ENCODE measurements at regions not wholly inside any gene's neighbourhood (a gene's known extent, or its start where the extent isn't known, plus 50 kb on each side); places are given as distances from the start of the nearest gene placed in this dataset.

DNA sequence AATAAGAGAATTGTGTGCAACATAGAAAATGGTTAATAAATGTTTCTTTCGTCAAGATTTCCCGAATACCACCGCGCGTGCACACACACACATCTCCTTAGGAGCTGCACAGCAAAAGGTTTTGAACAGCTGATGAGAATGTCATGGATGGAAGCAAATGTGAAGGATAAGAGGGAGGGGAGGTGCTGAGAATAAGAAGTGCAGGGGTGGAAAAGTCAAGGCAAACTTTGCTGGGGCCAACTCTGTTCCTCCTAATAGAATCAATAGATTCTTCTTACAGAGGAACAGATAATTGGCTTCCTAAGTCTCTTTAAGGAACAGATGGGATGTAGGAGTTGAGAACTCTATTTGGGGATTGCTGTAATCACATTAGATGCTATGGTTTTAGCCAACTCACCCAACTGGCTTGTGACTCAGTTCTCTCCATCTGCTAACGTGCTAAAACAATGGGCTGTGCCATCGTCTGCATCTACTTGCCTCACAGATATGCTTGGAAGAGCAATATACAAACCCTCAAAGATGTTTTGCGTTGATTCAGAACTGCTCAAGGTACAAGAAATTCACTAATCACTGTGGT lies 408.2 kb upstream of the CELF2 start:
- no peak for ATAC-seq
- TF ChIP-seq, protein P1, sequence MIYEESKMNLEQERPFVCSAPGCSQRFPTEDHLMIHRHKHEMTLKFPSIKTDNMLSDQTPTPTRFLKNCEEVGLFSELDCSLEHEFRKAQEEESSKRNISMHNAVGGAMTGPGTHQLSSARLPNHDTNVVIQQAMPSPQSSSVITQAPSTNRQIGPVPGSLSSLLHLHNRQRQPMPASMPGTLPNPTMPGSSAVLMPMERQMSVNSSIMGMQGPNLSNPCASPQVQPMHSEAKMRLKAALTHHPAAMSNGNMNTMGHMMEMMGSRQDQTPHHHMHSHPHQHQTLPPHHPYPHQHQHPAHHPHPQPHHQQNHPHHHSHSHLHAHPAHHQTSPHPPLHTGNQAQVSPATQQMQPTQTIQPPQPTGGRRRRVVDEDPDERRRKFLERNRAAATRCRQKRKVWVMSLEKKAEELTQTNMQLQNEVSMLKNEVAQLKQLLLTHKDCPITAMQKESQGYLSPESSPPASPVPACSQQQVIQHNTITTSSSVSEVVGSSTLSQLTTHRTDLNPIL (CRISPR knock-in tag; IDR thresholded peaks at IDR 0.05; ENCODE audit: low read depth): no peak
- TF ChIP-seq CSDC2 (CRISPR knock-in tag; IDR thresholded peaks at IDR 0.05) (no peak), TCF4 (CRISPR knock-in tag; IDR thresholded peaks at IDR 0.05; ENCODE audit: borderline replicate concordance) (no peak), ZNF565 (CRISPR knock-in tag; conservative IDR thresholded peaks at IDR 0.05; ENCODE audit: low read depth) (no peak), BACH2 (CRISPR knock-in tag; IDR thresholded peaks at IDR 0.05; ENCODE audit: borderline replicate concordance) (no peak), ZC3H10 (CRISPR knock-in tag; IDR thresholded peaks at IDR 0.05) (no peak), PPARA (CRISPR knock-in tag; IDR thresholded peaks at IDR 0.05; ENCODE audit: borderline replicate concordance) (no peak), OSR1 (CRISPR knock-in tag; IDR thresholded peaks at IDR 0.05) (no peak), TOX (CRISPR knock-in tag; IDR thresholded peaks at IDR 0.05; ENCODE audit: borderline replicate concordance) (no peak), ZFP3 (CRISPR knock-in tag; IDR thresholded peaks at IDR 0.05) (no peak)
- TF ChIP-seq, protein P2, sequence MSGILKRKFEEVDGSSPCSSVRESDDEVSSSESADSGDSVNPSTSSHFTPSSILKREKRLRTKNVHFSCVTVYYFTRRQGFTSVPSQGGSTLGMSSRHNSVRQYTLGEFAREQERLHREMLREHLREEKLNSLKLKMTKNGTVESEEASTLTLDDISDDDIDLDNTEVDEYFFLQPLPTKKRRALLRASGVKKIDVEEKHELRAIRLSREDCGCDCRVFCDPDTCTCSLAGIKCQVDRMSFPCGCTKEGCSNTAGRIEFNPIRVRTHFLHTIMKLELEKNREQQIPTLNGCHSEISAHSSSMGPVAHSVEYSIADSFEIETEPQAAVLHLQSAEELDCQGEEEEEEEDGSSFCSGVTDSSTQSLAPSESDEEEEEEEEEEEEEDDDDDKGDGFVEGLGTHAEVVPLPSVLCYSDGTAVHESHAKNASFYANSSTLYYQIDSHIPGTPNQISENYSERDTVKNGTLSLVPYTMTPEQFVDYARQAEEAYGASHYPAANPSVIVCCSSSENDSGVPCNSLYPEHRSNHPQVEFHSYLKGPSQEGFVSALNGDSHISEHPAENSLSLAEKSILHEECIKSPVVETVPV (CRISPR knock-in tag; IDR thresholded peaks at IDR 0.05): no peak
- TF ChIP-seq, protein P3, sequence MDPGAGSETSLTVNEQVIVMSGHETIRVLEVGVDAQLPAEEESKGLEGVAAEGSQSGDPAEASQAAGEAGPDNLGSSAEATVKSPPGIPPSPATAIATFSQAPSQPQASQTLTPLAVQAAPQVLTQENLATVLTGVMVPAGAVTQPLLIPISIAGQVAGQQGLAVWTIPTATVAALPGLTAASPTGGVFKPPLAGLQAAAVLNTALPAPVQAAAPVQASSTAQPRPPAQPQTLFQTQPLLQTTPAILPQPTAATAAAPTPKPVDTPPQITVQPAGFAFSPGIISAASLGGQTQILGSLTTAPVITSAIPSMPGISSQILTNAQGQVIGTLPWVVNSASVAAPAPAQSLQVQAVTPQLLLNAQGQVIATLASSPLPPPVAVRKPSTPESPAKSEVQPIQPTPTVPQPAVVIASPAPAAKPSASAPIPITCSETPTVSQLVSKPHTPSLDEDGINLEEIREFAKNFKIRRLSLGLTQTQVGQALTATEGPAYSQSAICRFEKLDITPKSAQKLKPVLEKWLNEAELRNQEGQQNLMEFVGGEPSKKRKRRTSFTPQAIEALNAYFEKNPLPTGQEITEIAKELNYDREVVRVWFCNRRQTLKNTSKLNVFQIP (CRISPR knock-in tag; IDR thresholded peaks at IDR 0.05; ENCODE audit: borderline replicate concordance, low read depth): no peak

DNA sequence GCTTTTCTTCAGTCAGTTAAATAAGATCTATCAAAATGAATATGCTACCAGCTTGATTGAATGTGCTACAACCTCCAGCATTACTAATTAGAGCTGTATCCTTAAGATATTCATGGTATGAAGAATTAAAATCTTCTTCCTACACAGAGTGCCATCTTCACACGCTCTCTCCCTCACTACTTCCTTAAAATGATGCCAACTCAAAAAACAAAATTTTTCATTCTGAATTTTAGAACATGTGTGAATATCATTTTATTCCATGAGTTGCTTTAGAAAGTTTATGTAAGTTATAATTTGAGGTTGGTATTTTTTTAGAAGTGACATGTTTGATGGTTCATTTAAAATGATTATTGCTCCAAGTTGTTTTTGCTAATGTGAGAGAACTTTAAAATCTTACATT lies 407.5 kb upstream of the CELF2 start:
- ATAC-seq: no peak

DNA sequence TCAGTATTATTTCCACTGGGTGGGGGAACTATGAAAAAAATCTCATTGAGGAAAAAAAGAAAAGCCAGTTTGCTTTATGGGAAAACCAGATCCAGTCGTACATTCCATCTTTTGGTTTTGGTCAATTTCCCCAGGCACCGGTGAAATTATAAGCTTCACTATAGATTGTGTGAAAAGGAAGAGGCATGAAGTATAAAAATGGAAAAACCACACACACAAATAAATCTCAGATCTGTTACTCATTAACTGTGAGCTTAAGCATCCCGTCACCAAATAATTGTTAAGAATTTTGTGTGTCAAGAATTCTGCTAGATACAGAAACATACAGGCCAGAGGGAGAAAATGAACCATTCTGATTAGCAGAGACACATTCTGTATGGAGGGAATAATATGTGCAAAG lies 405.5 kb upstream of the CELF2 start:
- TF ChIP-seq ZC3H10 (CRISPR knock-in tag; IDR thresholded peaks at IDR 0.05) (no peak), ZFP30 (CRISPR knock-in tag; IDR thresholded peaks at IDR 0.05) (no peak), ZNF8 (CRISPR knock-in tag; IDR thresholded peaks at IDR 0.05) (no peak)
- no peak for ATAC-seq

More for the DNA sequence above, 407.5 kb upstream of the CELF2 start:
- TF ChIP-seq TOX (CRISPR knock-in tag; IDR thresholded peaks at IDR 0.05; ENCODE audit: borderline replicate concordance) (no peak), ZFP30 (CRISPR knock-in tag; IDR thresholded peaks at IDR 0.05) (no peak), ISL1 (CRISPR knock-in tag; IDR thresholded peaks at IDR 0.05) (no peak)
- TF ChIP-seq, protein P4, sequence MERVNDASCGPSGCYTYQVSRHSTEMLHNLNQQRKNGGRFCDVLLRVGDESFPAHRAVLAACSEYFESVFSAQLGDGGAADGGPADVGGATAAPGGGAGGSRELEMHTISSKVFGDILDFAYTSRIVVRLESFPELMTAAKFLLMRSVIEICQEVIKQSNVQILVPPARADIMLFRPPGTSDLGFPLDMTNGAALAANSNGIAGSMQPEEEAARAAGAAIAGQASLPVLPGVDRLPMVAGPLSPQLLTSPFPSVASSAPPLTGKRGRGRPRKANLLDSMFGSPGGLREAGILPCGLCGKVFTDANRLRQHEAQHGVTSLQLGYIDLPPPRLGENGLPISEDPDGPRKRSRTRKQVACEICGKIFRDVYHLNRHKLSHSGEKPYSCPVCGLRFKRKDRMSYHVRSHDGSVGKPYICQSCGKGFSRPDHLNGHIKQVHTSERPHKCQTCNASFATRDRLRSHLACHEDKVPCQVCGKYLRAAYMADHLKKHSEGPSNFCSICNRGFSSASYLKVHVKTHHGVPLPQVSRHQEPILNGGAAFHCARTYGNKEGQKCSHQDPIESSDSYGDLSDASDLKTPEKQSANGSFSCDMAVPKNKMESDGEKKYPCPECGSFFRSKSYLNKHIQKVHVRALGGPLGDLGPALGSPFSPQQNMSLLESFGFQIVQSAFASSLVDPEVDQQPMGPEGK (CRISPR knock-in tag; IDR thresholded peaks at IDR 0.05; ENCODE audit: borderline replicate concordance): no peak

DNA sequence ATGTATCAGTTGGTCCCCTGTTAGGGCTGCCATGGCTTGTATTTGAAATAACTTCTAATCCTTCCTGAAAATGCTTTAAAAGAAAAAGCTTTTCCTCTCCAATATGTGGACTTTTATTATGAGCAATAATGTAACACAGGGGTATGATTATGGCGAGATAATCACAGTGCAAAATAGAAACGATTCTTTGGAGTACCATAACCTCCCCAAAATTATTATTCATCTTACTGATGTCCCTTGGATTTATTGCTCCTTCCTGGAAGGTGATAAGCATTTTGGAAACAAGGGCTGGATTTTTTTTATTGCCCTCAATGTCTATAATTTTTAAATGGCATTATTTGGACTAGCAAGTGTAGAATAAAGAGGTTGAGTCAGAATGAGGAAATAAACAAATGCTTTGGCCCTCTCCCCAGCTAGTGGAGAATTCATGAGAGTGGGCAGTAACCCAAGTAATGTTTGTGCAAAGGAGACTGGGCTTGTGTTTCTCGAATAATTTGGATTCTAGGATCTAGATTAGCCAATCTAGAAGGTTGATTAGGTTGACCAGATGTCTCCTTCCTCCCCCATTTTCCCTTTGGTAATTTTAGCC lies 403.9 kb upstream of the CELF2 start:
- ATAC-seq: no peak
- no peak for TF ChIP-seq TCF4 (CRISPR knock-in tag; IDR thresholded peaks at IDR 0.05; ENCODE audit: borderline replicate concordance)
- no peak for TF ChIP-seq PPARA (CRISPR knock-in tag; IDR thresholded peaks at IDR 0.05; ENCODE audit: borderline replicate concordance)
- TF ChIP-seq ISL1 (CRISPR knock-in tag; IDR thresholded peaks at IDR 0.05): no peak
- TF ChIP-seq ZC3H10 (CRISPR knock-in tag; IDR thresholded peaks at IDR 0.05): no peak
- no peak for TF ChIP-seq SNAI2 (CRISPR knock-in tag; IDR thresholded peaks at IDR 0.05)
- TF ChIP-seq, protein P1 (CRISPR knock-in tag; IDR thresholded peaks at IDR 0.05; ENCODE audit: low read depth): no peak
- TF ChIP-seq GLIS3 (CRISPR knock-in tag; IDR thresholded peaks at IDR 0.05): no peak
- TF ChIP-seq BACH2 (CRISPR knock-in tag; IDR thresholded peaks at IDR 0.05; ENCODE audit: borderline replicate concordance): no peak
- no peak for TF ChIP-seq ARNTL (CRISPR knock-in tag; IDR thresholded peaks at IDR 0.05; ENCODE audit: borderline replicate concordance, low read depth)
- TF ChIP-seq, protein P3 (CRISPR knock-in tag; IDR thresholded peaks at IDR 0.05; ENCODE audit: borderline replicate concordance, low read depth): no peak
- TF ChIP-seq ESRRG (CRISPR knock-in tag; IDR thresholded peaks at IDR 0.05): no peak
- TF ChIP-seq, protein P5, sequence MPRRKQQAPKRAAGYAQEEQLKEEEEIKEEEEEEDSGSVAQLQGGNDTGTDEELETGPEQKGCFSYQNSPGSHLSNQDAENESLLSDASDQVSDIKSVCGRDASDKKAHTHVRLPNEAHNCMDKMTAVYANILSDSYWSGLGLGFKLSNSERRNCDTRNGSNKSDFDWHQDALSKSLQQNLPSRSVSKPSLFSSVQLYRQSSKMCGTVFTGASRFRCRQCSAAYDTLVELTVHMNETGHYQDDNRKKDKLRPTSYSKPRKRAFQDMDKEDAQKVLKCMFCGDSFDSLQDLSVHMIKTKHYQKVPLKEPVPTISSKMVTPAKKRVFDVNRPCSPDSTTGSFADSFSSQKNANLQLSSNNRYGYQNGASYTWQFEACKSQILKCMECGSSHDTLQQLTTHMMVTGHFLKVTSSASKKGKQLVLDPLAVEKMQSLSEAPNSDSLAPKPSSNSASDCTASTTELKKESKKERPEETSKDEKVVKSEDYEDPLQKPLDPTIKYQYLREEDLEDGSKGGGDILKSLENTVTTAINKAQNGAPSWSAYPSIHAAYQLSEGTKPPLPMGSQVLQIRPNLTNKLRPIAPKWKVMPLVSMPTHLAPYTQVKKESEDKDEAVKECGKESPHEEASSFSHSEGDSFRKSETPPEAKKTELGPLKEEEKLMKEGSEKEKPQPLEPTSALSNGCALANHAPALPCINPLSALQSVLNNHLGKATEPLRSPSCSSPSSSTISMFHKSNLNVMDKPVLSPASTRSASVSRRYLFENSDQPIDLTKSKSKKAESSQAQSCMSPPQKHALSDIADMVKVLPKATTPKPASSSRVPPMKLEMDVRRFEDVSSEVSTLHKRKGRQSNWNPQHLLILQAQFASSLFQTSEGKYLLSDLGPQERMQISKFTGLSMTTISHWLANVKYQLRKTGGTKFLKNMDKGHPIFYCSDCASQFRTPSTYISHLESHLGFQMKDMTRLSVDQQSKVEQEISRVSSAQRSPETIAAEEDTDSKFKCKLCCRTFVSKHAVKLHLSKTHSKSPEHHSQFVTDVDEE (CRISPR knock-in tag; IDR thresholded peaks at IDR 0.05): no peak
